Fibroblast of upper back skin (primary cell): ENCODE measurements at regions not wholly inside any gene's neighbourhood (a gene's known extent, or its start where the extent isn't known, plus 50 kb on each side); places are given as distances from the start of the nearest gene placed in this dataset.

Source experiments
- DNase-seq: peaks from one replicate; pipeline ENCODE4 v3.0.0-alpha.2; 2013

DNA sequence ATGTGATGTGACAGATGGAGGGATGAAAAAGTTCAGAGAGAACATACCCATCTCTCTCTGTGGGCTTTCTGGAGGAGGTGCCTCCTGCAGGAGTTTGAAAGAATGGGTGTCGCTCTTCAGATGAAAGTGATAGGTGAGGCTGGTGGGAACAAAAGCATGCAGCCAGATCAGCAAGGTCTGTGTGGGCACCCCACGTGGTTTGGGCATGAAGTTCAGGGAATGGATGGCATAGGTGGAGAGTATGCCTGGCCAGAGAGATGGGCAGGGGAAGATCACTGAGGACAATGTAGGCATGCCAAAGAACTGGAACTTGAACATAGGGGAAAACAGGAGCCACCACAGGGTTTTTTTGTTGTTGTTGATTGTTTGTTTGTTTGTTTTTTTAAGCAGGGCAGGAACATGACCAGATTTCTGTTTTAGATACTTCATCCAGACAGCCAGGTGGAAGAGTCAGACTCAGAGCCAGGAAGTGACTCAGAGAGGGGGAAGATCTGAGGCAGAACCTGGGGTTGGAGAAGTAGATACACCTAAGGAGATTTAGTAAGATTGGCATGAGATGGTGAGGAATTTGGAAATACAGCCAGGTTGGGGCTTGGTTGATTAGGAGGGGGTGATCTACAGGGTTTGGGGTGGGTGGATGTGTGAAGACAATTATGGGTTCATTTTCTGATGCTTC lies 64.8 kb upstream of the CLSTN2 start:
- DNase-seq = no peak

DNA sequence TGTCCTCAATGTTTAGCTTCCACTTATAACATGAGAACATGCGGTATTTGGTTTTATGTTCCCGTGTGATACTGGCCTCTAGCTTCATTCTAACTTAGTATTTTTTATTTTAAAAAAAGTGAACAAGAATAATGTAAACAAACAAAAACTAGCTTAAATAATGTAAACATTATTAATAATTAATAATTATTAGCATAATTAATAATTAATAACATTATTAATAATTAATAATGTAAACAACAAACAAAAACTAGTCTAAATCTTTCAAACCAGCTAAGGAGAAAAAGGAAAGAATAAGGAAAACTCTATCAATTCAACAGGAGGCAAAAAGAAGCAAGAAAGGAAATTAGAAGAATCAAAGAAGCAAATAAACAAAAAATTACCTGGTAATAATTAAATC lies 66.2 kb upstream of the CLSTN2 start:
- no peak for DNase-seq

DNA sequence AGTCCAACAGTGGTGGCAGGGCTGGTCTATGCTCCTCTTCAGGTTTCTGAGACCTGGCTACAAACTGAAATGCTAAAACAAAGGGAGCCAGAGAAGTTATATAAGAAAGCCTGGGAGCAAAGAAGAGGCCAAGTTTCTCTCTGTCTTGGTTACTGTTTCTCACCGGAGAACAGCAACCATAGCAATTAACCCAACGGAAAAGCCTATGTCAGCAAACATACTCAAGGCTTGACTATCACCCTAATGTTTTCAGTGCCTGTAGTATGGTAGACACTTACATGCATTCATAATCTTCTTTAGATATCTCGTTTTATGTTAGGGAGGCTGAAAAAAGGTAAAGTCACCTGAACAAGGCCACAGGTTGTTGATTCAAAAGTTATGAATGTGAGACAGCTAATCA lies 86.3 kb upstream of the CLSTN2 start:
- no peak for DNase-seq

DNA sequence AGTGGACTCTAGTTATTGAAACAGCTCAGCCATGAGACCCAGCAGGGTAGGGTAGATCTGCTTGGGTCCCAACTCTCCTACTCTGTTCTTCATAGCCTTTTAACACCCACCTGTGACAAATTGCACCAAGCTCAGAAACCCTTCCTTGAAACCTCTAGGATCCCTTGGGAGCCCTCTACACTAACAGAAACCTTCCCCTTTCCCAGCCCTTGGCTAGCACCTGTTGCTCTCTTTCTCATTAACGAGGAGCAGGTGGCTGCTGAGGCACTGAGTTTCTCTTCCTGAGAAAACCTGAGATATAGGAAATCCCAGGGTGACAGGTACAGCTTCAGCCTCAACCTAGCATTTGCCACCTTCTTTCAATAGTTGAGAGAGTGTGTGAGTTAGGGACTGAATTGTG lies 88.3 kb upstream of the CLSTN2 start:
- DNase-seq = no peak

DNA sequence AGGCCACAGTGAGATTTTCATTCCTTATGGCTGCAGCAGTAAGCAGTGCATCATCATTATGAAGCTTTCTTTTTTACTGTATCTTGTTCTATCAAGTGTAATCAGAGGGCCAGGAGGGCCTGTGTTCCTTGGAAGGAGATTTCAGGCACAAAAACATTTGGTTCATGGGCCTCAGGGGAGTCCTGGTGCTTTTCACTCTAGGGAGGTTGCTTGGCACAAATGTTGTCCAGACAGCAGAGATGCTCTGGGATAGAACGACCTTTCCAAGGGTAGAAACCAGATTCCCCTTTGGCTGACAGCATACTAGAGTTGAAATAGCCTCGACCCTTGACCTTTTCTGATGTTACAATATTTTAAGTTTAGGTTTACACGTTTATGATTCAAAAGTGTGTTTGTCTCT lies 95.3 kb upstream of the CLSTN2 start:
- no peak for DNase-seq

DNA sequence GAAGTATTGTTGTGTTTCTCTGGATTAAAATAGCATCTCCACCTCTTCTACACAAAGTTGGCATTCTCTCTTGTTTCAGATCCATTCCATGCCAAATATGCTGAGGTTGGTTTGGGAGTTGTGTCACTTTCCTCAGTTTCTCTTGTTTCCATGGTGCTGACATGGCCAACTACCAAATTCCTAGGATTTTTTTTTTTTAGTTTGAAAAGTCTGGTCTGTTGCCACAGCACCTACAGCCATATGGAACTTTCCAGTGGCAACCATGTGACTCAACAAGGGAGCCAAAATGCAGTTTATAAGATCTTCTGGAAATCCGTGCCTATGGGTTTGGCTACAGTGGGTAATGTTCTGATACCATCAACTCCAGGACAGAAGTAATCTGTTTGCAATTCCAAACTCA lies 96.0 kb upstream of the CLSTN2 start:
- DNase-seq = no peak

DNA sequence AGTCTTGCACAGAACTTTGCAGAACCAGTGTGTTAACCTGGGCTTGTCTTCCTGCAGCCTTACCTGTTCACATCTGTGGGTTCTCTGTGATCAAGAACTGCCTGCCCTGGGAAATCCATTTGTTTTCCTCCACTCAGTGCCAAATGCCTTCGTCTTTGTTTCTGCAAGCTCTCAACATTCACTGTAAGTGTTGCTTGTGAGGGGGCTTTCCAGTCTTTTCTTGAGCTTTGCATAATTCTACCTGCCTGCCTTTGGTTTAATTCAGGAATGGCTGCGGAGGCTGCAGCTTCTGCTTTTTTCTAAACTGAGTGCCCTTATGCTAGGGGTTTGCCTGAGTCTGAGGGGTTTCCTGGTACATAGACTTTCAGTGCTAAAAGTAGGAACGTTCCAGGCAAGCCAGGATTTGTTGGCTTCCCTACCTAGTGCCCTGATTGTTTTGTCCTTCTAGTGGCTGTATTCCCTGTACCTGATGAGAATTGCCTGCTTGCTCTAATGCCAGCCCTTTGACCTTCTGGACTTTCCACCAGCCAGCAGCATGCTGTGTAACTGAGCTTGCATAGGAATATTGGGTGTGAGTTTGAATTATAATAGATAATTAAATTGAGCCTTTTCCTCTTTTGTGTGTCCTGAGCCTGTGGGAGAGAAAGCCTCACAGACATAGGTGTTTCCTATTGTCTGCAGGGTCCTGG lies 96.6 kb upstream of the CLSTN2 start:
- DNase-seq = no peak

DNA sequence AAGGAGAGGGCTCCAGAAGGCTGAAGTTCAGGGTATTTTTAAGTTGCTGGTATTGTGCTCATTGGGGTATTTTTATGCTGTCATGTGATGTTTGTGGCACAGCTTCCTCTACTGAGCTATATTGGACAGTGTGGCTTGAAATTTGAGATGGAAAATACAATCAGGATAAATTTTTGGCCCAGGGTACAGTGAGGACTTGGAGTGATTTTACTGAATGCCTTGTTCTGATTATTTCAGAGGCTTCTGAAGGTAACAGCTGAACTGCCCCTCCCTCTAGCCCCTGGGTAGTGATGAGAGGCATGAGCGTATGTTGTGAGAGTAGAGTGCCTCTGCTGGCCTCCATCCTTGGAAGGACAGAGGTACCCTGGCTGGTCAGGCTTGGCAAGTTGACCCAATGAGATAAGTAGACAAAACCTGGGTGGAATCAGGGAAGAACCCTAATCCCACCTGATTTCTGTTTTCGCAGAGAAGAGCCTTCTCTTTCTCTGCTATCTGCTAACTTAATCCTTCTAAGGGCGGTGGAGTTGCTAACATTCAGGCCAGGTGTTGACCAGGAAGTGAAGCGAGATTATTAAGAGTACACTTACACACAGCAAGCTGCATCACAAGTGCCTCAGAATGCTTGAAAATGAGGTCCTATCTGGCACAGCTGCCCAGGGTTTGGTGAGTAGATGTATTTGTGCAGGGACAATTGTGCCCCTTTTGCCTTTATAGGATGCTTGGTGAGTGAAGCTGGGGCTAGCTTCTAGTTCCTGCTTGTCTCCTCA lies 98.1 kb upstream of the CLSTN2 start:
- no peak for DNase-seq

DNA sequence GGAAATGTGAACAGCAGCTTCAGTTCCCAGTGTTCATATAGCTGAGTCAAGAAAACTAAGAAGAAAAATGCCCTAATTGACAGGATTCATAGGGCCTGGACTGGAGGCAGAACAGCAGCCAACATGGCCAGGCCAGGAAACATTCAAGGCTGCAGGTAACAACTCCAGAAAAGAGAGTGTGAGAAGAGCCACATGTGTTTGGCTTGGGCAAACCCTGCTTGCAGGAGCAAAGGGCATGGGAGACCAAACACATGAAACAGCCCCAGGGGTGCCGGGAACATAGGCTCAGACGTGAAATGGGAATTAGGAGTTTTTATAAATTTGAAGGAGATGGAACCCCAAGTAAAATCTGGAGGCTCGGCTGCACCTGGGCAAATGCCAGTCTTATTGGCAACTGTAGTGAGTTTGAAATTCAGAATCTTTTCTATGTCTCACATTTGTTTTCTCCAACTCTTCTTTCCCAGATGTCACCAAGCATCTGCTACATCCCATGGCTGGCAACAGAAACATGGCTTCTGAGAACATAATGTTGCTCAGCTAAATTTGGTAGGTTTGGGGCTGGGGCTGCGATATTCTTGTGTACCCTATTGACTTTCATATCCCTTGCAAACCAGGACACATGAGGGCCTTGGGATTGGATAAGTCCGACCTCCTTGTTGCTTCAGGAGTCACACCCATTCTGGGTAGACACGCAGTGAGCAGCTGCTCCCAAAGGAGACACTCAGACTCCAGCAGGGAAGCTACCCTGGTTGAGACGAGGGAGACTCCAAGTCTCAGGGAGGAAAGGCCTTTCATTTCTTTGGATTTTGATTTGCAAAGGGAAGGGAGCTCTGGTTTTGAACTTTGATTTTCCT lies 98.9 kb upstream of the CLSTN2 start:
- no peak for DNase-seq

DNA sequence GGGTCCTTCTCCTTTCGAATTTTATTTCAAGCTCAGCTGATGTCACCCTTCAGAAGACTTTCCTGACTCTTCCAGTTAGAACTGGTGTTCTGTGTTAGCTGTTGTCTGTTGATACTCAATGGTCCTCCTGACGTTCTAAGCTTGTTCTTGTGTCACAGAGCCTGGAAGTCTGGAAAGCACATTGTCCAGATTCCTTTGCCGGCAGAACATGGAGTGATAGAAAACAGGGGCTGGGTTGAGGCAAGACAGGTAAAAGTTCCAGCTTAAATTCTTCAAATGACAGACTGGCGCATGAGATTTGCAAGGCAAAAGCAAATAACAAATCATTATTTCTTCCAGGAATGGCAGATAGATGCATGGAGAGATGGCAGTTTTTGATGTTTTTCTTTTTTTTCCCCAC lies 102.0 kb upstream of the CLSTN2 start:
- no peak for DNase-seq

DNA sequence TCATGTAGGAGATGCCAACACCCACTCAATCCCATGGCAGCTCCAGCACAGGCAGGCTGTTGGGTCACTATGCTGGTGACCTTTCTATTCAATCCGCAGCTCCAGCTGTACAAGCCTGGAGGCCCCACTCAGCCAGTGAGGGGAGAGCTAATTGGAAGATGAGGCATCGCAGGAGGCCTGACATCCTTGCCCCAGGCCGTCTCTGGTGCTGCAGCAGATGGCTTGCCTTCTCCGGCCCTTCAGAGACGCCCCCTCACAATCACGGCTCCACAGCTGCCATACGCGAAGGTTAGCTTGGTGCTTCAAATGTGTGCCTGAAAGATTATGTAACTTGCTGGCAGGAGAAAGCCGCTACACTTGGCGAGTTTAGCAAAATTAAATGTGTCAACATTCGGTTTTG lies 104.2 kb upstream of the CLSTN2 start:
- no peak for DNase-seq

DNA sequence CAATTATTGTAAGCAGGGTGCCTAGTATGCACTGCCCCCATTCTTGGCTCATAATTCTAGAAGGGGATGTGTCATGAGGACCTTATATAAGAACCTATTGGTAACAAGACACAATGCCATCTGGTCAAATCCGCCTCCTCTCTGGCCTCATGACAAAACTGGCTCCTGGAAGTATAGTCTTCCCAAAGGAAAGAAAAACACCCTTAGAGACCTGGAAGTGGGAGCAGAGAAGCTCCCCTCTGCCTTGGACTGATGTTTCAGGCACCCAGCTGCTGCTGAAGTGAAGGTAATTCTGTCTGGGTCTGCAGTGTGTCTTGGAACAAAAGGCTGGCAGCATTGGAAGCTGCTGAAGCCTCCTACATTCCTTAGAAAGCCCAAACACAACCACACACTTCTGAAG lies 107.2 kb upstream of the CLSTN2 start:
- DNase-seq = no peak

DNA sequence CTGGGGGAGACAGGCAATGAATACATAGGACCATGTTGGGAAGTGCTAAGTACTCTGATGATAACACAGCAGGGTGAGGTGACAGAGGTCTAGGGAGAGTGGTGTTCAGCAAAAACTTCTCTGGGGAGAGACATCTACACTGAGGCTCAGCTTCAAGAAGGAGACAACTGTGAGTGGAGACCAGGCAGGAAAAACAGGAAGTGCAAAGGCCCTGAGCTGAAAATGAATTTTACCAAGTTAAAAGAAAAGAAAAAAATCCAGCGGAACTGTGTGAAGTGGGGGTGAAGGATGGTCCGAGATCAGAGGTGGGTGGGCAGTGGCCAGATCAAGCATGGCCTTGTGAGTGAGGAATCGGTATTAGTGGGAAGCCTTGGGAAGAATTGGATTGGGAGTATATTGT lies 110.1 kb upstream of the CLSTN2 start:
- DNase-seq = no peak

DNA sequence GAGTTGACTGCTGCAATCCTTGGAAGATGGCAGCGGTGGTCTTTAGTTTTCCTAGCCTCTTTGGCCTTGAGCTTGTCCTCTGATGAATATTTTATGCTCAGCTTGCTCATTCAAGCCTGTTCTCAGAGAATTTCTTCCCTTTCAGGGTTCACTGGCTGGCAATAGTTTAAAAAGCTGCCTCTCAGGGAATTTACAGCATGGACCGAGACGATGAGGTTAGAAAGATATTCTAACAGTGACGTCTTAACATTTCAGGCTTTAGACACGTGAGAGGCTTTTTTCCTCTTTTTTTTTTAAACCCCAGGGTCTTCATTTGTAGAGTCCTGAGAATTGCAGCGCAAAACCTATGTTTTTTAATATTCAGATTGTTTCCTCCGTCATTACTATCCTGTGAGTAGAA lies 120.3 kb upstream of the CLSTN2 start:
- no peak for DNase-seq

DNA sequence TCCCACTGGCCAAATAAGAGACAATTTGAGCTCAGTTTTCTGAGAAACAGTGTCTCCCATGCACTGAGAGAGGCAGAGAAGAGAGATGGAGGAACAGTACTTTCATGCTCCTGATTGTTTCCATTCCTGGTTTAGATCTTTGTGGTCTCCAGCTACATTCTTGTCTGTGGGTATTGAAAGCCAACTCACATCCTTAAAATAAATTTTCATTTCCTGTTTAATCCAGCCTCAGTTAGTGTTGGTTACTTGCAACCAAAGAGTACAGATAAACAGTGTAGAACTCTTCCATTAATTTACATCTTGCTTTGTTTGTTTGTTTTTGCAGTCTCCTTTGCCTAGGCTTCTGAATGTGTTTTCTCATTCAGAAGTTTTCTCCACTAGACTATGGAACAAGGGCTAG lies 123.7 kb upstream of the CLSTN2 start:
- DNase-seq = no peak

DNA sequence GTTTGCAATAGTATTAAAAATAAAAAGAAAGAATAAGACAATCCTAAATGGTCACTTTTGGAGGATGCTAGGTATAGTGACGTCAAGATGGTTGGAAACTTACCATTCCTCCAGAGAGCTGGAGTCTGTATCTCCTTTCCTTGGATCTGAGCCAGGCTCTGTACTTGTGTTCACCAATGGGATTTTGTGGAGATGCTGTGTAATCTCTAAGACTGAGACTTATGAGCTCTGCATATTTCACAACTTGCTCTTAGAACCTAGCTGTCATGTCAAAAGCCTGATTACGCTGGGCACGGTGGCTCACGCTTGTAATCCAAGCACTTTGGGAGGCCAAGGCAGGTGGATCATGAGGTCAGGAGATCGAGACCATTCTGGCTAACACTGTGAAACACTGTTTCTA lies 126.8 kb upstream of the CLSTN2 start:
- DNase-seq = no peak

DNA sequence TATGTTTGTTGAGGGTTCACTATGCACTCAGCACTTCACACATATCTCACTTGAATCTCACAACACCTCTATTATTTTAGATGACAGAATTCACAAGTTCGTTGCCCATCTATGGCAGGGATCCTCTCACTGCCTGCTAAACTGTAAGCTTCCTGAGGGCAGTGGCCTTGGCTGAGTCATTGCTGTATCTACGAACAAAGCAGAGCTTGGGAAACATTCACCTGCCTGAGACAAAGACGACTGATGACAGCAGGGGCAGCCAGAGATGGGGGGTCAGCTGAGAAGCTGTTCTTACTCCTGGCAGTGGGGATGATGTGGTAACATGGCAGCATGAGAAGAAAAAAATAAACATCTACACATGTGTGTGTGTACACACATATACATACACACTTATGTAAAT lies 125.5 kb upstream of the NMNAT3 start:
- no peak for DNase-seq

DNA sequence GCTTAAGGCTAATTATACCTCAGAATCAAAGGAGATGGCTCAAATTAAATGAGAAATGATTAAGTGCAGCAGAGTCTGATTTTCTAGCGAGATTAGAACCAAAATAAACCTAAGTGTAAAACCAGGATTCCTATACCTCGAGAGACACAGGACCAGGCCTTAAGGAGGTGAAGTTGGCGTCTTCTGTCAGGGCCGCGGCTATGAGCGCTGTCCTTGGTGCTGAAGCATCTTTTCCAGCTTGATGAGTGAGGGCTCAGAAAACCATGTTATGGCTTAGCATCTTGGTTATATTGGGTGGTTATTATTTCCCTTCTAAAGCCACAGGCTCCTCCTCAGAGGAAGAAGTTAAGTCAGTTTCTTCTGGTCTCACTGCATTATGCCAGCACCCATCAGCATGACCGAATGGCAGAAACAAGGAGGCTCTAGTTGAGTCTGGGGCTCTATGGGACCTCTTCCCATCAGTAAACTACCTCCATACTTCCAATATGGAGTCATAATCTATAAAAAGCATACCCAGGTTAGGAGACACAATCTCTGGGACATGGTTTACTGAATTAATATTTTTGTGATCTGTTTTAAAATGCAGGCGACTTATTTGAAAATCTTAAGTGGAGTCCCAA lies 120.1 kb upstream of the NMNAT3 start:
- peak; percentile 25 for DNase-seq

DNA sequence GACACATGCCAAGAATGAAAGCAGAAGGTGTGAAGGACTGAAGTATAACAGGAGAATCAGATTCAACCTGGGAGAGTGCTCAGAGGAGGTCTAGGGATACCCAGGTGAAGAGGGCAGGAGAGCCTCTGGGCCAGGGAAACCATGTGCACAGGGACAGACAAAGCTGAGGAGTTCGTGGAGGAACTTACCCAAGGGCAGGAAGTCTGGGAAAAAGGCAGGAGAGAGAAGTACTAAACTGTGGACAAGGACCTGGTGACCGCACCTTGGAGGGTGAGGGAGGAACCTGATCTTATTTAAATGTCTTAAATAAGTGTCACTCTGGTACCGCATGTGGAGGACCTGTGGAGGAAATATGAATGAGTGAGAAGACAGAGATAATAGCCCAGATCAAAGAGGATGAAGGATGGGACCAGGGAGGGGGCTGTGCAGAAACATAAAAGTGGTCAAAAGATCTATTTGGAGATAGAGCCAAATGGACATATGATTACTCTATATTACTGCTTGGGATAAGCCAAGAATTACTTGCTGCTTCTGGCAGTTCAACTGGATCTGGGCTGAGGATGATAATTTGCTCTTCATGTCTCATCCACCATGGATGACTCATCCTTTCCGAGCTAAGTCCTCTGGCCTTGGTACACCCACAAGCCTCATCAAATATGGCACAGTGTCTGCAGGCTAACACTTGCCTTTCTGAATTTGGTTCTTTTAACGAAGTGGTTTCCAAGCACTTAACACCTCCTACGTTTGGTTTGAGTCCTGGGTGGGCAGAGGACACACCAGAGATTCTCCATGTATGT lies 116.9 kb upstream of the NMNAT3 start:
- no peak for DNase-seq

DNA sequence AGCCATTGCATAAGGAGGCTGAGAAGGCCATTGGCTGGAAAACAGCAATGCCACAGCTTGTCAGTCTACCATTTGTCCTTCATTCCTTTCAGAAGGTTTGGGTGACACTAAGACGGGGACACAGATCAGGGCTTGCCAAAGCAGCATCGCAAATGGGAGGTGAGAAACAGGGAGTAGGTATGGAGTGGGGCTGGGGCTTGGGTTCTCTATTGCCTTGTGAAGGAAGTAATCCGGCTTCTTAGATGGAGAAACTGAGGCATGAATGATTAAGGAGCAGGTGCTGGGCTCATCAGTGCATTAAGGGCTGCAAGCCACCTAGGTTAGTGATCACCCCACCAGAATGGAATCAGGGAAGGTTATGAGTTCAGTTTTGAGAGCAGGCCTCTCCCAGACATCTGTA lies 115.6 kb upstream of the NMNAT3 start:
- DNase-seq = no peak

DNA sequence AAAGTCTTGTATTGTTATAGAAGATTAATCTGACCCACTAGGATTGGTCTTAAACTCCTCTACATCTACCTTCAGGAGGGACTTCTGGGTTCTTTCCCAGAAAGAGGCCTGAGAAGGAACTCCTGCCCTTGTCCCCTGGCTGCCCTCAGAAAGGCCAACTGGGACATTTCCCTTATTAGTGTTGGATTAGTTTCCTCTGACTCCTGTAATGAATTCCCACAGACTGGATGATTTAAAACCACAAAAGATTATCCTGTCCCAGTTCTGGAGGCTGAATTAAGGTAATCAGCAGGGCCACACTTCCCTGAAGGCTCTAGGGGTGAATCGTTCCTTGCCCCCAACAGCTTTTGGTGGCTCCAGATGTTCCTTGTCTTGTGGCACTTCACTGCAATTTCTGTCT lies 102.8 kb upstream of the NMNAT3 start:
- no peak for DNase-seq

DNA sequence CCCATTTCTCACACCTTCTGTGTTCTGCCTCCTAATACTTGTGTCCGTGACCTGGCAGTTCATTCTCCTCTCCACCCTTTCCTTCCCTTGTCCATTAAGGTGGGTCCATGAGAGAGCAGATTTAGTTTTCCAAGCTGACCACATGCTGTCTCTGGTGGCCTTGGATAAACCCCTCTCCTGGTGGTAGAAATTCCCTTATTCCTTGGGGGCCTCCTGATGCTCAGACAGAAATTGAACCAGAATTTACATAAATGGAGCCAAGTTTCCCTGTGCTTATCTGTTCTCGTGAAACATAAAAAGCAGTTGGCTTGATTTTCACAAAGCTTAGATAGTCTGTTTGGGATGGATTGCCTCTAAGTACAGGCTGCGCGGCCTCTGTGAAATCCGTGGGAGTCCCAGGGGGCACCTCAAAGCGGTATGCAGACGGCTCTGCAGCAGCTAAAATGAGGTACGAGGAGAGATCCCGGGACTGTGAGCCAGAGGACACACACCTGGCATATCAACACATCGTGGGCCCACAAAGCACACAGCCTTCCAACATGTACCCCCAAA lies 101.0 kb upstream of the NMNAT3 start:
- DNase-seq = peak; percentile 60
